NT2/D1 (cell line): ENCODE measurements at regions not wholly inside any gene's neighbourhood (a gene's known extent, or its start where the extent isn't known, plus 50 kb on each side); places are given as distances from the start of the nearest gene placed in this dataset.

Source experiments
- SUZ12 ChIP-seq: IDR thresholded peaks from 2 replicates; pipeline ENCODE4 v1.6.1; 2011; ENCODE audit not compliant: insufficient read length, insufficient read depth; ENCODE audit errors: extremely low read depth
- YY1 ChIP-seq: IDR thresholded peaks from 2 replicates; pipeline ENCODE4 v1.6.1; 2011; ENCODE audit not compliant: insufficient read length, insufficient read depth

GRCh38 chrX:87961471-87961870, 443.9 kb downstream of the KLHL4 start:
- TF ChIP-seq YY1, result no peak
- TF ChIP-seq SUZ12, result no peak
